ENCODE measurements at regions not wholly inside any gene's neighbourhood (a gene's known extent, or its start where the extent isn't known, plus 50 kb on each side); places are given as distances from the start of the nearest gene placed in this dataset.

GRCh38 chr2:2464094-2464493, 133.0 kb upstream of the MYT1L start:
- Histone ChIP-seq H3K18ac (ENCODE audit: low read depth, low read length) (no peak overlapping the region), H3K9ac (ENCODE audit: low read depth, low read length) (no peak overlapping the region), H3K4me1 (ENCODE audit: control insufficient read depth, insufficient read depth, low read length) (no peaks in the 10 kb centered on the region), H3K36me3 (ENCODE audit: control insufficient read depth, insufficient read depth, low read length) (no peaks in the 10 kb centered on the region), H3K4me3 (ENCODE audit: insufficient read depth, low read depth, low read length) (no peak overlapping the region), H3K9me3 (ENCODE audit: control insufficient read depth, insufficient read depth, low read length) (peaks cover 35% of the 10 kb centered on the region), H3K4ac (ENCODE audit: low read depth, low read length) (no peak overlapping the region), H4K20me1 (ENCODE audit: insufficient read depth, low read length) (no peaks in the 10 kb centered on the region), H3K79me1 (ENCODE audit: low read depth in 1 of 2, low read length in 2 of 2) (no peaks in the 10 kb centered on the region), H4K91ac (ENCODE audit: insufficient read depth, low read depth, low read length) (no peak overlapping the region), H3K27me3 (ENCODE audit: control insufficient read depth, insufficient read depth, low read length) (no peaks in the 10 kb centered on the region), H3K23ac (ENCODE audit: low read depth, low read length) (no peak overlapping the region), H3K27ac (ENCODE audit: insufficient read depth, low read length) (no peak overlapping the region), H2BK5ac (ENCODE audit: low read depth, low read length, poor library complexity, severe bottlenecking) (no peak overlapping the region), H3K14ac (replicated peaks; ENCODE audit: low read depth, low read length) (no peak overlapping the region), H2BK120ac (ENCODE audit: low read depth, low read length) (no peak overlapping the region), H4K8ac (ENCODE audit: low read depth in 2 of 2, low read length in 2 of 2) (no peak overlapping the region), H2AFZ (replicated peaks; ENCODE audit: low read length, poor library complexity) (peak overlapping the region; percentile 55), H3K9me1 (ENCODE audit: insufficient read depth, low read length) (no peaks in the 10 kb centered on the region), H2AK9ac (replicated peaks; ENCODE audit: low read depth, low read length, poor library complexity) (no peak overlapping the region), H3K4me2 (ENCODE audit: low read depth, low read length) (no peak overlapping the region), H4K5ac (ENCODE audit: low read depth, low read length) (no peak overlapping the region), H3K56ac (ENCODE audit: extremely low read depth, insufficient read depth, low read length) (no peak overlapping the region), H2BK20ac (ENCODE audit: low read depth, low read length) (no peak overlapping the region), H2AK5ac (ENCODE audit: low read depth, low read length) (no peak overlapping the region), H2BK15ac (ENCODE audit: low read depth, low read length) (no peak overlapping the region)
- ChIA-PET POLR2A (ENCODE audit: unreplicated experiment) (no interaction called here), CTCF (no interaction called here)
- WGBS, 2 experiments (ENCODE audit: extremely low coverage in 2 of 2, insufficient read length in 1 of 2): 36% methylated on average over 3 of the region's 12 CpGs; no CpG with 5 or more reads in 1 of the 2 experiments
- TF ChIP-seq MAZ (IDR thresholded peaks at IDR 0.05; ENCODE audit: borderline replicate concordance, low read depth, low read length) (no peak), MAFK (IDR thresholded peaks at IDR 0.05; ENCODE audit: low read depth, low read length) (no peak), SMC3 (IDR thresholded peaks at IDR 0.05; ENCODE audit: low read depth, low read length) (no peak), MXI1 (IDR thresholded peaks at IDR 0.05; ENCODE audit: borderline replicate concordance, low read depth, low read length) (no peak), RFX5 (IDR thresholded peaks at IDR 0.05; ENCODE audit: low read depth, low read length) (no peak), RCOR1 (IDR thresholded peaks at IDR 0.05; ENCODE audit: insufficient replicate concordance, low read length) (no peak), CEBPB (IDR thresholded peaks at IDR 0.05; ENCODE audit: low read depth, low read length) (no peak)
- intact Hi-C loops (cut with micrococcal nuclease) (no loop called here), in situ Hi-C loops (cut with MboI; ENCODE audit: low sequenced_read_pairs) (no loop called here), dilution Hi-C loops (cut with HindIII; ENCODE audit: low sequenced_read_pairs, unreplicated experiment) (no loop called here)
- BruUV-seq (replicated peaks): no TSS peak
- DNase-seq (peak; percentile 29), ATAC-seq (ENCODE audit: low read depth) (no peak)
